ENCODE measurements at regions not wholly inside any gene's neighbourhood (a gene's known extent, or its start where the extent isn't known, plus 50 kb on each side); places are given as distances from the start of the nearest gene placed in this dataset.

GRCh38 chr10:25117757-25118156, 57.0 kb upstream of the GPR158 start:
- no peaks in the 10 kb centered on the region for H3K36me3 ChIP-seq (ENCODE audit: control insufficient read depth, insufficient read depth, low read length)
- H3K4me3 ChIP-seq (replicated peaks; ENCODE audit: low read depth, low read length): no peak overlapping the region
- TF ChIP-seq, protein P1, sequence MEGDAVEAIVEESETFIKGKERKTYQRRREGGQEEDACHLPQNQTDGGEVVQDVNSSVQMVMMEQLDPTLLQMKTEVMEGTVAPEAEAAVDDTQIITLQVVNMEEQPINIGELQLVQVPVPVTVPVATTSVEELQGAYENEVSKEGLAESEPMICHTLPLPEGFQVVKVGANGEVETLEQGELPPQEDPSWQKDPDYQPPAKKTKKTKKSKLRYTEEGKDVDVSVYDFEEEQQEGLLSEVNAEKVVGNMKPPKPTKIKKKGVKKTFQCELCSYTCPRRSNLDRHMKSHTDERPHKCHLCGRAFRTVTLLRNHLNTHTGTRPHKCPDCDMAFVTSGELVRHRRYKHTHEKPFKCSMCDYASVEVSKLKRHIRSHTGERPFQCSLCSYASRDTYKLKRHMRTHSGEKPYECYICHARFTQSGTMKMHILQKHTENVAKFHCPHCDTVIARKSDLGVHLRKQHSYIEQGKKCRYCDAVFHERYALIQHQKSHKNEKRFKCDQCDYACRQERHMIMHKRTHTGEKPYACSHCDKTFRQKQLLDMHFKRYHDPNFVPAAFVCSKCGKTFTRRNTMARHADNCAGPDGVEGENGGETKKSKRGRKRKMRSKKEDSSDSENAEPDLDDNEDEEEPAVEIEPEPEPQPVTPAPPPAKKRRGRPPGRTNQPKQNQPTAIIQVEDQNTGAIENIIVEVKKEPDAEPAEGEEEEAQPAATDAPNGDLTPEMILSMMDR (IDR thresholded peaks at IDR 0.05; ENCODE audit: insufficient read depth, low read length, poor library complexity, severe bottlenecking): no peak
- no peak for DNase-seq (ENCODE audit: extremely low read depth, insufficient read length)
- H3K27me3 ChIP-seq (replicated peaks; ENCODE audit: control insufficient read depth, insufficient read depth, low read length): no peaks in the 10 kb centered on the region; the same call in 1 of the 2 replicates

- TF ChIP-seq, protein P1 (IDR thresholded peaks at IDR 0.05; ENCODE audit: insufficient read depth, low read length, poor library complexity, severe bottlenecking): no peak
- no peak for DNase-seq (ENCODE audit: extremely low read depth, insufficient read length)
- H3K36me3 ChIP-seq (ENCODE audit: control insufficient read depth, insufficient read depth, low read length): no peaks in the 10 kb centered on the region
- H3K4me3 ChIP-seq (replicated peaks; ENCODE audit: low read depth, low read length): no peak overlapping the region
- H3K27me3 ChIP-seq (replicated peaks; ENCODE audit: control insufficient read depth, insufficient read depth, low read length): no peaks in the 10 kb centered on the region
These were observed 54.6 kb upstream of the GPR158 start for GRCh38 chr10:25120188-25120587.

All from GM06990 (cell line).